Central memory CD8-positive, alpha-beta T cell (primary cell): ENCODE measurements at regions not wholly inside any gene's neighbourhood (a gene's known extent, or its start where the extent isn't known, plus 50 kb on each side); places are given as distances from the start of the nearest gene placed in this dataset.

ENCODE experiments used
- ATAC-seq: fragments of 150-1000 bp; cut with Tn5 transposase; replicated peaks from 2 replicates; pipeline ENCODE4 v1.10.0; 2022; ENCODE audit warnings: mild to moderate bottlenecking, moderate FRiP score, moderate number of reproducible peaks; ENCODE audit not compliant: poor library complexity, severe bottlenecking; ENCODE audit errors: extremely low read depth
- DNase-seq, 2 donors: peaks; one replicate each; pipeline ENCODE4 v3.0.0; 2021; ENCODE audit warnings: low spot score in 2 of 2
- H3K27ac Mint-ChIP-seq: one replicate; pipeline ENCODE4 v1.8.0; 2022; ENCODE audit warnings: low read depth, mild to moderate bottlenecking, moderate library complexity, mixed read lengths
- H3K27me3 Mint-ChIP-seq: one replicate; pipeline ENCODE4 v1.8.0; 2022; ENCODE audit warnings: mixed read lengths
- H3K36me3 Mint-ChIP-seq: one replicate; pipeline ENCODE4 v1.8.0; 2022; ENCODE audit warnings: mild to moderate bottlenecking, moderate library complexity, mixed read lengths; ENCODE audit not compliant: insufficient read depth
- H3K4me1 Mint-ChIP-seq: one replicate; pipeline ENCODE4 v1.8.0; 2022; ENCODE audit warnings: mixed read lengths
- H3K4me3 Mint-ChIP-seq: one replicate; pipeline ENCODE4 v1.8.0; 2022; ENCODE audit warnings: mild to moderate bottlenecking, moderate library complexity, mixed read lengths
- H3K9me3 Mint-ChIP-seq: one replicate; pipeline ENCODE4 v1.8.0; 2022; ENCODE audit warnings: mixed read lengths

DNA sequence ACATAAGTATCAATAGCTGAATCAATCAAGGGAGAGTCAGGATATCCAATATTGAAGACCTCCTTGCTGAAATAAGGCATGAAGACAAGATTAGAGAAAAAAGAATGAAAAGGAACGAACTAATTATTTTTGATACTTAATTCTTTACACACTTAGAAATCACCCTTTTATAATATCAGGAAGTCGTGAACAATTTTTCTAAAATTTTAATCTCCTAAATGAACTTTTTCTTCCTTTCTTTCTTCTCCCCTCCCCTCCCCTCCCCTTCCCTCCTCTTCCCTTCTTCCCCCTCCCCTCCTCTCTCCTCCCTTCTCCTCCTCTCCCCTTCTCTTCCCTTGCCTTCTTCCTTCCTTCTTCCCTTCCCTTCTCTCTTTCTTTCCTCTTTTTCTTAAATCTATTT, 872.1 kb upstream of the PCDH10 start:
- DNase-seq = no peak
- Mint-ChIP-seq H3K27me3 (no peaks in the 10 kb centered on the region), H3K4me1 (no peaks in the 10 kb centered on the region), H3K4me3 (no peak overlapping the region), H3K9me3 (peaks cover 20% of the 10 kb centered on the region), H3K27ac (no peak overlapping the region), H3K36me3 (no peaks in the 10 kb centered on the region)
- no peak for ATAC-seq

DNA sequence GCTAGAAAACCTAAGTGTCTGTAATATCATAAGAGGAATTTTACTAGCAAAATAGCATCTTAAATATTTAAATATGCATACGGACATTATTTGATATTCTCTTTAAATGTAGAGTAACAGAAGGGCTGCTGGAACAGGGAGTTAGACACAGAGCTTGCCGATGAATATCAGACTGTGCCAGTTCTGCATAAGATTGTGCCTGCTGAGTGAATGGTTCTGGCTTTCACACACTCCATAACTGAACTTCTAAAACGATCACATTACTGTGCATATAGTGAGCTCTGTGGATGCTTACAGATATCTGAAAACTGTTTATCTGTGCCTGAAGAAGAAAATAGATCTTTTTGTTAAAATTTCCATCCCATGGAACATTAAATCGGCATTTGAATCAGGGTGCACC, 867.4 kb upstream of the PCDH10 start:
- no peak for ATAC-seq
- Mint-ChIP-seq H3K27me3 (no peaks in the 10 kb centered on the region), H3K4me1 (no peaks in the 10 kb centered on the region), H3K4me3 (no peak overlapping the region), H3K9me3 (peaks cover 25% of the 10 kb centered on the region), H3K36me3 (no peaks in the 10 kb centered on the region), H3K27ac (no peak overlapping the region)
- DNase-seq = no peak

DNA sequence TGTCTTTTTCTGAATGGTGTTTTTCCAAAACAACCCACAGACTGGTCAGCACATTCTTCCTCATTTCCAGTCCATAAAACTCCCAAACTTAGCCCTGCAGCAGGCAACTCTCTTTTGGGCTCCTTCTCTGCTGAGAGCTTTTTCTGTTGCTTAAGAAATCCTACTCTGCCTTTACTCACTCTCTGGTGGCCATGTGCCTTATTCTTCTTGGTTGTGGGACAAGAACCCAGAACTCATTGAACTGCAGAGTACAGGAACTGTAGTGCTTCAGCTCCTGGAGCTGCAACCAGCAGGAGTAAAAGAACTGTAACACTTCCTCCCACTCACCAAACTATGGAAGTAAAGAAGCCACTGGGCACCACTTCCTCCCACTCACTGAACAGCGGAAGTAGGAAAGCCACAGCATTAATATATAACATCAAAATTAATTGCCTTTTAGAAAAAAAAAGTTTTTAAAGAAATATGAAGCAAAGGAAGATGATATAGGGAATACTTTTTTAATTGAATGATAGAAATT, 864.1 kb upstream of the PCDH10 start:
- H3K27ac Mint-ChIP-seq = no peak overlapping the region
- DNase-seq (no peak), ATAC-seq (no peak)
- H3K36me3 Mint-ChIP-seq = no peaks in the 10 kb centered on the region
- no peaks in the 10 kb centered on the region for H3K4me1 Mint-ChIP-seq
- H3K27me3 Mint-ChIP-seq = no peaks in the 10 kb centered on the region
- peaks cover 21% of the 10 kb centered on the region for H3K9me3 Mint-ChIP-seq
- no peak overlapping the region for H3K4me3 Mint-ChIP-seq

DNA sequence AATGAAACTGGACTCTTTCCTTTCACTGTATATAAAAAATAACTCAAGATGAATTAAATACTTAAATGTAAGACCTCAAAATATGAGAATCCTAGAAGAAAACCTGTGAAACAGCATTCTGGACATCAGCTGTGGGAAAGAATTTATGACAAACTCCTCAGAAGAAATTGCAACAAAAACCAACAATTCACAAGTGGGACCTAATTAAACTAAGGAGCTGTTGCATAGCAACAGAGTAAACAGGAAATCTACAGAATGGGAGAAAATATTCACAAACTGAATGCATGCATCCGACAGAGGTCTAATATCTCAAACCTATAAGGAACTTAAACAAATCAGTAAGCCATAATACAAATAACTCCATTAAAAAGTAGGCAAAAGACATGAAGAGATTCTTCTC, 851.7 kb upstream of the PCDH10 start:
- Mint-ChIP-seq H3K4me3 (no peak overlapping the region), H3K36me3 (no peaks in the 10 kb centered on the region), H3K27me3 (no peaks in the 10 kb centered on the region), H3K9me3 (no peaks in the 10 kb centered on the region), H3K27ac (no peak overlapping the region), H3K4me1 (no peaks in the 10 kb centered on the region)
- DNase-seq (no peak), ATAC-seq (no peak)

DNA sequence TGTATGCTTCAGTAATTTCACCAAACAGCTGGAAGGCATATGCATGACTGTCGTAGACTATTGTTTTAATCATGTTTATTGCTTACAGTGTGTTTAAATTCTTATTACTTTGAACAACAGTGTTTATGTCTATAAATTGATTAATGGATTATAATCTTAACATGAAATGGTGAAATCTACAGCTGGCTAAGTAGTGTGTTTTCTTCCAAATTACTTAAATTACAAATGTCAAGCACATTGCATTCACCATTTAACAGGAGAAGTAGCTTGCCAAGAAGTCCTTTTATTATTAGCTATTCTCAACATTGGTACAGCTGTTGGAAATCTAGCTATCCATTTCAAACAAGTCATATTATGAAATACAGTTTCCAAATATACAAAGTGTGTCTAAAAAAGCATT, 849.3 kb upstream of the PCDH10 start:
- Mint-ChIP-seq H3K4me1 (no peaks in the 10 kb centered on the region), H3K27me3 (no peaks in the 10 kb centered on the region), H3K9me3 (no peaks in the 10 kb centered on the region), H3K27ac (no peak overlapping the region), H3K4me3 (no peak overlapping the region), H3K36me3 (no peaks in the 10 kb centered on the region)
- no peak for ATAC-seq
- no peak for DNase-seq

DNA sequence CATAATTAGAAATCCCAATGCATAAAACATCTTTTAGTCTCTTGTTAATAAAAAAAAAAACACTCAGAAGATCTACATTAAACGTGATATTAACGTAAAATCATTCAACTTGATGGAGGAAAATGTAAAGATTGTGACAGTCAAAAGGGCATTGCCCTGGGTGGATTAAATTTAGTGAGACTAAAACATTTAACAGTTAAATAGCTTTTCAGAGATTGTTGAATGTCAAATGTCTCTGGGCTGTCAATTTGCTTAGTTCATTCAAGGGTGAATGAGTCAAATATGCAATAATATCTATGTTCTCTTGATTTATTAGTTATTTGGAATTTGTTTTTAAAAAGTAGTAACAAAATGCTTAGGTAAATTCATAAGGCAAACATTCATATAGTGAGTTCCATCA, 836.6 kb upstream of the PCDH10 start:
- no peaks in the 10 kb centered on the region for H3K4me1 Mint-ChIP-seq
- H3K9me3 Mint-ChIP-seq = no peaks in the 10 kb centered on the region
- no peak overlapping the region for H3K27ac Mint-ChIP-seq
- no peak for DNase-seq
- H3K27me3 Mint-ChIP-seq = no peaks in the 10 kb centered on the region
- no peaks in the 10 kb centered on the region for H3K36me3 Mint-ChIP-seq
- no peak overlapping the region for H3K4me3 Mint-ChIP-seq
- no peak for ATAC-seq

DNA sequence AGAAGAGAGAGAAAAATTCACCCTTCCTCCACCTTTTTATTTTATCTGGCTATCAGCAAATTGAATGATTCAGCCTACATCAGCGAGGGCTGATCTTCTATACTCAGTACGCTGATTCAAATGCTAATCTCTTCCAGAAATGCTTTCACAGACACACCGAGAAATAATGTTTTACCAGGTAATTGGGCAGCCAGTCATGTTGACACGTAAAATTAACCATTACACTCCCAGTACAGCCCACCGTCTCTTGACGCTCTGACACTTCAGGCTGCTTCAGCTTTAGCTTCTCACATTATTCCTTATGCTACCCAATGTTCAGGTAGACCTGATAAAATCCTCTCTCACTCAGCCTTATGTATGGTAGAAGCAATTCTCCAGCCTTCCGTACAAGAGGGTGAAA, 835.2 kb upstream of the PCDH10 start:
- Mint-ChIP-seq H3K4me1 (no peaks in the 10 kb centered on the region), H3K4me3 (no peak overlapping the region), H3K27me3 (no peaks in the 10 kb centered on the region), H3K36me3 (no peaks in the 10 kb centered on the region), H3K27ac (no peak overlapping the region), H3K9me3 (no peaks in the 10 kb centered on the region)
- no peak for ATAC-seq
- no peak for DNase-seq

DNA sequence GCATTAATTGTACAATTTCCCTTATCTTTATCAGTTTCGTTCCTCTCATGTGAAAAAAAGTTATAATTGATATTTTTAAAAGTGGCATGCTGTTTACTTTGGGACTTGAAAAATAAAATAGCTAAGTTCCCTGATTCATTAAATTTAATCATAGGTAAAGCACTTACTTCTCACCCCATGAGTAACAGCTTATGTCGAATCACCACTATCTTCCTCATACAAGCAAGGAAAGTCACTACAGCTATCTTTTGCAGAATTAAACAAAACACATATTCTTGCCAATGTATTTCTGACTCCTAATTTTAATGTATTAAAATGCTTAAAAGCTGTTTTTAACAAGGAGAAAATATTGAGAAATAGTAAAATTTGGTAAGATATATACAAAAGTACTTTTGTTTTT, 832.4 kb upstream of the PCDH10 start:
- Mint-ChIP-seq H3K9me3 (no peaks in the 10 kb centered on the region), H3K36me3 (no peaks in the 10 kb centered on the region)
- no peak for ATAC-seq

DNA sequence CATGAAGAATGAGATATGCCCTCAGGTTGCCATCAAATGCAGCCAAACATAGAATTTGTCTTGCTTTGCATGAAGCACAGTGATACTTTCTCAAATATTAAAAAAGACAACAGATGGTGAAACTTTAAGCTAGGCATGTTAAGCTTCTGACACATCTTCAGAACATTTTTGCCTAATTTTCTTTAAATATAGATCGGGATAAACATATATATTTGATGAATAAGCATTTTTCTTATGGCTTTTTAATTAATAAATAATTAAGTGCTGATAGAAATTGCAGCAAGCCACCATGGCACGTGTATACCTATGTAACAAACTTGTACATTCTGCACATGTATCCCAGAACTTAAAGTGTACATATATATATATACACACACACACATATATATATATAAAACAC, 831.2 kb upstream of the PCDH10 start:
- DNase-seq (no peak), ATAC-seq (no peak)
- no peaks in the 10 kb centered on the region for H3K36me3 Mint-ChIP-seq
- H3K27ac Mint-ChIP-seq = no peak overlapping the region
- H3K27me3 Mint-ChIP-seq = no peaks in the 10 kb centered on the region
- no peaks in the 10 kb centered on the region for H3K4me1 Mint-ChIP-seq
- H3K4me3 Mint-ChIP-seq = no peak overlapping the region
- no peaks in the 10 kb centered on the region for H3K9me3 Mint-ChIP-seq

More for the DNA sequence above, 832.4 kb upstream of the PCDH10 start:
- Mint-ChIP-seq H3K4me3 (no peak overlapping the region), H3K27ac (no peak overlapping the region), H3K27me3 (no peaks in the 10 kb centered on the region), H3K4me1 (no peaks in the 10 kb centered on the region)
- DNase-seq = no peak

DNA sequence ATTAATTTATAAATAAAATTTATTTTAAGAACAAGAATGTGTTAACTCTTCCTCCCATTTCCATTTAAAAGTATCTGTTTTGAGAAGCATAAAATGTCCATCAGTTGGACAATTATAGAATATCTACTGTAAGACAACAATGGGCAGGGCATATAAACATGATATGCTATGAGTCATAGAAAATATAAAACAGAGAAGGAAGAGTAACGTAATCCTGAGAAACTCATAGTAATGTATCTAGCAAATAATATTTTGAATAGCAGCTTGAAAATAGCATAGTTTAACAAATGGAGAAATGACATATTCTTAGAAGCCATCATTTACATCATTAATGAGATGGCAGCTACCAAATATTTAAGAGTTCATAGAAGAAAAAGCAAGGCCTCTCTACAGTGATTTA, 820.3 kb upstream of the PCDH10 start:
- peaks cover 25% of the 10 kb centered on the region for H3K9me3 Mint-ChIP-seq
- H3K36me3 Mint-ChIP-seq = no peaks in the 10 kb centered on the region
- no peak overlapping the region for H3K4me3 Mint-ChIP-seq
- no peak overlapping the region for H3K27ac Mint-ChIP-seq
- ATAC-seq (no peak), DNase-seq (no peak)
- no peaks in the 10 kb centered on the region for H3K4me1 Mint-ChIP-seq
- H3K27me3 Mint-ChIP-seq = no peaks in the 10 kb centered on the region

DNA sequence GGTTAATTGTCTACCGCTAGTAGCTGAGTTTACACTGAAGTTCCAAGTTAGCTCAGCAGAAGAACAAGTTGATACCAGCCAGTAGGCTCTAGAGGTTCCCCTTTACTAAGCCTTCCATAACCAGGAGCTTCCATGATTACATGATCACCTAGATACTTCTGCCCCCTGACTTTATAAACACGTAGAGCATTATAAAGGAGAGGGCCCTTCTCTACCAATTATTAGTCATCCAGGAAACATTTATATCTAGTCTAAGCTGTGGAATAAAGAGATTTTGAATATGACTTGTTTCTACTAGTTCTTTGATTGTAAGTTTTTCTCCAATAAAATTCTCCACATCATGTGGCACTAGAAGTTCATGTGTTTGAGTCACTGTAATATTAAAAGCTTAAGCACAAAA, 818.1 kb upstream of the PCDH10 start:
- DNase-seq (no peak), ATAC-seq (no peak)
- Mint-ChIP-seq H3K9me3 (peaks cover 25% of the 10 kb centered on the region), H3K36me3 (no peaks in the 10 kb centered on the region), H3K27me3 (no peaks in the 10 kb centered on the region), H3K4me3 (no peak overlapping the region), H3K4me1 (no peaks in the 10 kb centered on the region), H3K27ac (no peak overlapping the region)

DNA sequence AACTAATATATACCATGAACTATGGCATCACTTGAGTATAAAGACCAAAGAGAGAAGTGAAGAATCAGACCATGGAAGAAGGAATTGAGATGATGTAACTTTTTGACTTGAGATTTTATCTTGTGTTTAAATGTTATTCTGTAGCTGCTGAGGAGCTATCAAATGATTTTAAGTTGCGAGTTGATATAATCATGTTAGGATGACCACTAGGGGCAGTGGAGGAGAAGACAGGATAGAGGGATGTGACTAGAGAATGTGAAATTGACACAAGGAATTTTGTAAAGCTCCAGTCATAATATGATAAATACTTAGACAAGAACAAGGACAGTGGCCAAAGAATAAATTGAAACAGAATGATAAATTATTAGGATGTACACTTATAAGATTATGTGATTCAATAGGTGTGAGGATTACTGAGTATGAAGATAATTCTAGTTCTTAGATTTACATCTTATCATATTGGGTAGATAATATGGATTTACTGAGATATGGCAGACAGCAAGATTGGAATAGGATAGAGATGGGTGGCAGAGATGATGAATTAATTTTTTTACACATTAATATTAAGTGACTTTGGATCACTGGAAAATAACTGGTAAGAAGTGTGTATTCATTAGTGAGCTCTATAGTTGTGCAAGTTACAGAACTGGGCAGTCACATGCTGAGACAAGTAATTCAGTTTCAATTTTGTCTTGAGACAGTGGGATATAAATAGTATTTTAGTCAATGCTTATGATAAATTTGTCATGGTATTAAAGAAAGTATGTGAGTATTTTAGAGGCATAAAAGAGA, 816.0 kb upstream of the PCDH10 start:
- H3K4me1 Mint-ChIP-seq = no peaks in the 10 kb centered on the region
- H3K9me3 Mint-ChIP-seq = peaks cover 30% of the 10 kb centered on the region
- DNase-seq = no peak
- no peak for ATAC-seq
- no peaks in the 10 kb centered on the region for H3K36me3 Mint-ChIP-seq
- no peak overlapping the region for H3K4me3 Mint-ChIP-seq
- H3K27me3 Mint-ChIP-seq = no peaks in the 10 kb centered on the region
- H3K27ac Mint-ChIP-seq = no peak overlapping the region

DNA sequence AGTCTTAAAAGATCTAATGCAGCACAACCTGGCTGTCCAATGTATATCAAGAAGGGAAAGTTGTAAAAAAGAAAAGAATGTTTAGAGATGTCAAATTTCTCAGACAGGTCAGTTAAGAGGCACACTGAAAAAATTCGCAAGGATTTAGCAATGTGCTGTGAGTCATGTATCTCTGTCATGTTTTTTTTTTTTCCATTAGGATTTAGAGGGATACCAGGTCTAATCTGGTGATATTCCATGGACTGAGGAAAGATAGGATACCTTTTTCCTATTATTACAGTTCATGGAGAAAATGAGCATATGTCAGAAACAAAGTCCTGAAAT, 815.4 kb upstream of the PCDH10 start:
- no peak for DNase-seq
- ATAC-seq = no peak
- H3K9me3 Mint-ChIP-seq = peaks cover 30% of the 10 kb centered on the region
- H3K27me3 Mint-ChIP-seq = no peaks in the 10 kb centered on the region
- H3K27ac Mint-ChIP-seq = no peak overlapping the region
- no peaks in the 10 kb centered on the region for H3K4me1 Mint-ChIP-seq
- no peak overlapping the region for H3K4me3 Mint-ChIP-seq
- H3K36me3 Mint-ChIP-seq = no peaks in the 10 kb centered on the region
